GM19351 (cell line): ENCODE measurements at regions not wholly inside any gene's neighbourhood (a gene's known extent, or its start where the extent isn't known, plus 50 kb on each side); places are given as distances from the start of the nearest gene placed in this dataset.

ENCODE experiments used
- ATAC-seq: cut with Tn5 transposase; IDR thresholded peaks from one replicate; pipeline ENCODE4 v1.9.1; 2021; ENCODE audit warnings: mild to moderate bottlenecking, moderate library complexity; ENCODE audit not compliant: unreplicated experiment

- ATAC-seq = no peak
Observed at GRCh38 chr1:244953901-244954300, 89.6 kb upstream of the HNRNPU start.

GRCh38 chr1:244952940-244953339 is 88.6 kb upstream of the HNRNPU start:
- ATAC-seq = peak; percentile 44

GRCh38 chr1:244952280-244952933 is 88.1 kb upstream of the HNRNPU start:
- no peak for ATAC-seq

GRCh38 chr1:244948416-244948815 is 84.1 kb upstream of the HNRNPU start:
- no peak for ATAC-seq

- peak; percentile 79 for ATAC-seq
Observed at GRCh38 chr1:244945109-244945671, 80.8 kb upstream of the HNRNPU start.

- peak; percentile 81 for ATAC-seq
Observed at GRCh38 chr1:244941121-244941520, 76.8 kb upstream of the HNRNPU start.

- ATAC-seq = no peak
Observed at GRCh38 chr1:244937099-244937498, 72.8 kb upstream of the HNRNPU start.

- peak; percentile 67 for ATAC-seq
Observed at GRCh38 chr1:244920911-244921761, 56.8 kb upstream of the HNRNPU start.

GRCh38 chr1:244919320-244920282 is 55.3 kb upstream of the HNRNPU start:
- ATAC-seq = peak; percentile 49

- ATAC-seq = peak; percentile 57
Observed at GRCh38 chr1:244918421-244919319, 54.3 kb upstream of the HNRNPU start.

GRCh38 chr1:244917073-244917670 is 52.8 kb upstream of the HNRNPU start:
- no peak for ATAC-seq

GRCh38 chr1:244915736-244916135 is 51.4 kb upstream of the HNRNPU start:
- ATAC-seq = no peak

GRCh38 chr1:244914761-244915160 is 50.4 kb upstream of the HNRNPU start:
- ATAC-seq = no peak
